22Rv1 (cell line): ENCODE measurements at regions not wholly inside any gene's neighbourhood (a gene's known extent, or its start where the extent isn't known, plus 50 kb on each side); places are given as distances from the start of the nearest gene placed in this dataset.

Experiments used
- H3K27ac ChIP-seq: fragments of 450-650 bp; 2 replicates; pipeline ENCODE4 v1.5.1; 2017
- ZFX ChIP-seq: fragments of 450-650 bp; IDR thresholded peaks from 2 replicates; pipeline ENCODE4 v1.6.1; 2017; ENCODE audit warnings: antibody characterized with exemption, borderline replicate concordance
- TF ChIP-seq, protein P1 (sequence below): fragments of 450-650 bp; IDR thresholded peaks from 2 replicates; pipeline ENCODE4 v1.5.1; 2017; ENCODE audit warnings: mild to moderate bottlenecking

DNA sequence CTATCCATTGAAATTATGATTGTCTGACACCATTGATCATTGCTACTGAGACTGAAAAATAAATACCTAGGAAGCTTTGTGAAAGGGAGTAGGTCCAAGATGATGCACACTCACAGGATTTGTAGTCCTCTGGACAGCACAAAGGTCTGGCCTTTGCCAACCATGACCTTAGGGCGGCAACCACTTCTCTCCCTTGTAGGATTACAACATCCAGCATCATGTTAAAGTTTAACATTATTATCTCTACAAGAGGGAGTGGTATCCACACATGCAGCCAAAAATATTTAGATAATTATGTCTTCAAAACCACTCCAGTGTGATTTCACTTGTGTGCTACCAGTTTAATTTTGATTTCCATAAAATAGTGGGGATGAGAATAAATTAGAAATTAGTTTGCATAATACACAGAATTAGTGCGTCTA, 51.1 kb upstream of the NHSL1 start:
- no peak for TF ChIP-seq ZFX
- TF ChIP-seq, protein P1, sequence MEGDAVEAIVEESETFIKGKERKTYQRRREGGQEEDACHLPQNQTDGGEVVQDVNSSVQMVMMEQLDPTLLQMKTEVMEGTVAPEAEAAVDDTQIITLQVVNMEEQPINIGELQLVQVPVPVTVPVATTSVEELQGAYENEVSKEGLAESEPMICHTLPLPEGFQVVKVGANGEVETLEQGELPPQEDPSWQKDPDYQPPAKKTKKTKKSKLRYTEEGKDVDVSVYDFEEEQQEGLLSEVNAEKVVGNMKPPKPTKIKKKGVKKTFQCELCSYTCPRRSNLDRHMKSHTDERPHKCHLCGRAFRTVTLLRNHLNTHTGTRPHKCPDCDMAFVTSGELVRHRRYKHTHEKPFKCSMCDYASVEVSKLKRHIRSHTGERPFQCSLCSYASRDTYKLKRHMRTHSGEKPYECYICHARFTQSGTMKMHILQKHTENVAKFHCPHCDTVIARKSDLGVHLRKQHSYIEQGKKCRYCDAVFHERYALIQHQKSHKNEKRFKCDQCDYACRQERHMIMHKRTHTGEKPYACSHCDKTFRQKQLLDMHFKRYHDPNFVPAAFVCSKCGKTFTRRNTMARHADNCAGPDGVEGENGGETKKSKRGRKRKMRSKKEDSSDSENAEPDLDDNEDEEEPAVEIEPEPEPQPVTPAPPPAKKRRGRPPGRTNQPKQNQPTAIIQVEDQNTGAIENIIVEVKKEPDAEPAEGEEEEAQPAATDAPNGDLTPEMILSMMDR: no peak
- H3K27ac ChIP-seq: no peak overlapping the region

DNA sequence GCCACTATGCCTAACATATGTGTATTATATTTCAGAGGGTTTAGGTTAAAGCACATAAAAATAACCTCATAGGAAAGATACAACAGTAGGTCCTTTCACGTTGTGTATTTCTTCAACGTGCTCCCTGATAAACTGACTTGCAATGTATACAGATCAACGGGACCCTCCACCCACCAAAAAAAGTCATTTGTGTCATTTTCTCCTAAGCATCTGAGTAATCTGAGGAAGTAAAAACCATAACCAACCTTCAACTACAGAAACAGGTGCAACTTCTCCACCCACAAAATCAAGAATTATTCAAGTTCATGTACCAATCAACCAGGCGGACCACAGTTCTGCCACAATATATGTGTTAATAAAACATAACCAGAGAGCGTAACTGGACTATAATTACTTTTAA, 54.9 kb upstream of the NHSL1 start:
- no peak for TF ChIP-seq ZFX
- TF ChIP-seq, protein P1: no peak
- H3K27ac ChIP-seq: no peak overlapping the region

DNA sequence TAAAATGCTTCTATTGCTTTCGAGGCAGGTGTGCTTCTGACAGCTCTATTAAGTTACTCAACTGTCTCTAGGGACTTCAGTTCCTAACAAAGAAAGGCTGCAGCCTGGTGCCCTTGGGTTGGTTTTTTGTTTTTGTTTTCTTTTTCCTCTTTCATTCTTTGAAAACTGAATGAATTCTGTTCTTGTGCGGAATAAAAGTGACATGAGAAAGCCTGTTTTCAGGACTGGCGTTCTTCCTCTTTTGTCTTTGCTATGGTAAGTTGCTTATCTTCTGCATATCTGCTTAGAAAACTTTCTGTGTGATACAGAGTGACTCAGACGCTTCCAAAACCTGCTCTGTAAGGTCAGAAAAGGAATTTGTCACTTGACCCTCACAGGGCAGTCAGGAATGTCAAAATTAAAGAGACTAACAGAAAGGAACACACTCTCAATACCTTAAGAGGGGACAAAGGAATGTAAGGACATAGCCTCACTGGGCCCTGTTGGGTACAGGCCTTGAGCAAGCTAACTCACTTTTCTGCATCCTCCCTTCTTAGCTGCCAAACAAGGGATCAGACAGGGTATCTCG, 56.2 kb upstream of the NHSL1 start:
- no peak for TF ChIP-seq ZFX
- TF ChIP-seq, protein P1: no peak
- H3K27ac ChIP-seq: no peak overlapping the region

DNA sequence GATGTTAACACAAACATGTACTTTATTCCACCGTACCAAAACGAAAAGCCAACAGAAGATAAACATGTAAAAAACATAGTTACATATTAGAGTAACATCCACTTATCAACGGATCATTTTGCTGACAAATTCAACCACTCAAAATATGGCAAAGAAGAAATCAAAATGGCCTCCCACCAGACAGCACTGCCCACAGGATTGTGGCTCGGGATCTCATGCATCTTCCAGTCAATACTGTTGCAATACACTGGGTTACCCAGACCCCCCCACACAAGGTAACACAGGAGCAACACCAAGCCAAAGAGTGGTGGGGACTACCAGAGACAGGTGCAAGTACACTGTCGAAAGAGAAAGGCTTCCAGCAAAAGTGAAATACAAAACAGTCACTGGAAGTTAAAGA, 57.9 kb upstream of the NHSL1 start:
- no peak overlapping the region for H3K27ac ChIP-seq
- no peak for TF ChIP-seq ZFX
- TF ChIP-seq, protein P1: no peak

DNA sequence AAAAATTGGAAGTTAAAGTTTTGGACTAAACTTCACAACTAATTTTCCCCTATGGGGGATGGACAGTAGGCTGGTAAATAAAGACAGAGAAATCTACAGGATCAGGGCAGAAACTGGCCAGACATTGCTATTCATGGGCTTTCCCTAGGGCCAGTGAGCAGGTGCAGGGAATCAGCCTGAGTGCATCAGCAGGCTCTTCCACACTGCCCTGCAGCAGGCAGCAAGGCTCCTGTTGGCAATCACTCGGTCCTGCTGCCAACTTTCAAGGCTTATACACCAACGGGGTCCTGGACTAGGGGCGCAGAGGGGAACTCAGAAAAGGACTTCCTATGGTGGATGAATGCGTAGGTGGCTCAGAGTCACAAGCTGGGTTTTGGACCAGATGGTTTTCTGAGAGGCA, 59.8 kb upstream of the NHSL1 start:
- no peak for TF ChIP-seq ZFX
- TF ChIP-seq, protein P1: no peak
- H3K27ac ChIP-seq: no peak overlapping the region

DNA sequence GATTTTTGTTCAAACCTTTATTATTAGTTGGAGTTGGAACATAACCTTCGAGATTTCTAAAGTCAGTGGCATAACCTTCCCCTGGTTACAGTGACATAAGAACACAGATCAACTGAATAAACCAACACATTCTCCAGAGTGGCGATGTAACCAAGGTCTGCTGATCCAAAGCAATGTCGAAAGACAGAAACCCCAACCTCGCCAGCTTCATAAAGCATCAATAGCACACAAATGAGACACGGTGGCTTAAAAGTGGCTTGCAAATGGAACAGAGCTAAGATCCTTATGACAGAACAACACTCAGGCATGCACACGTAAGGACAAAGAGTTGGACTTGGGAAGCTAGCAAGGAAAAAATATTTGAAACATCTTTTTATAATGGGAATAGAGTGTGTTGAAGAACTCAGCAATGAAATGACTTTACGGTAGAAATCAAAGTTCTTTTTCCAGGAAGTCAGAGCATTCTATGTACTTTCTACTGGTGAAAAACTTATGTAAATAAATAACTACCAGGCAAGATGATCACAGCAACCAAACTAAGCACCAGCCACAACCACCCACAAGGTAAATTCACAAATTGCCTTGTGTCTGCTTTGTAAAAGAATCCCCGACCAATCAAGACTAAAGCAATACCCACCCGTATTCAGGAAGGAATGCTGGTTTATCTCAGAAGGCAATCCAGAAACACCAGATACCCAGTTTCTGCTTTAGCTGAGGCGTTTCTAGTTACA, 61.0 kb upstream of the NHSL1 start:
- no peak overlapping the region for H3K27ac ChIP-seq
- no peak for TF ChIP-seq ZFX
- TF ChIP-seq, protein P1: no peak

DNA sequence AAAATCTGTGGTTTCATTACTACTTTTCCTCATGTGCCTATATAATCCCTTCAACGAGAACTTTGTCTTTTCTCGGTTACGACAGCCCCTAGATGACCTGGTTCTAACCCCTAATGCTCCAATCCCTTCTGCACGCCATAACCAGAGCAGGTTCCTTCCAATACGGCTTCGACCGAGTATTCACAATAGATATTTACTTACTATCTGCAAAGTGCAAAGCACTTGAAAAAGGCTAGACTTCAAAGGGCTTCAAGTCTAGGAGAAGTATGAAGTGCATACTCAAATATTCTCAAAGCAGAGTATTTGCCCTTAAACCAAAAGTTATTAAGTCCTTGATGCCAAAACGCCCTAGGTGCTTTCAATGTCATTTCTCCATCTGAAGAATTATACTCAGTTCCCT, 63.4 kb upstream of the NHSL1 start:
- H3K27ac ChIP-seq: no peak overlapping the region
- no peak for TF ChIP-seq ZFX
